OCI-LY1 (cell line): ENCODE measurements at regions not wholly inside any gene's neighbourhood (a gene's known extent, or its start where the extent isn't known, plus 50 kb on each side); places are given as distances from the start of the nearest gene placed in this dataset.

ENCODE experiments used
- H2AFZ ChIP-seq: fragments of 200-600 bp; sonication (generic), shearing (Covaris generic); 2 replicates; pipeline ENCODE4 v1.6.0; 2014; ENCODE audit warnings: antibody characterized with exemption, mild to moderate bottlenecking, low read length
- H3F3A ChIP-seq: fragments of 200-600 bp; sonication (generic), shearing (Covaris generic); 2 replicates; pipeline ENCODE4 v1.6.0; 2014; ENCODE audit warnings: mild to moderate bottlenecking, antibody characterized with exemption, low read length, moderate library complexity; ENCODE audit not compliant: insufficient read depth
- H3K27ac ChIP-seq: fragments of 200-600 bp; sonication (generic); 2 replicates; pipeline ENCODE4 v1.5.1; 2014; ENCODE audit warnings: low read length, mixed run types, mild to moderate bottlenecking, low read depth; ENCODE audit not compliant: poor library complexity, severe bottlenecking
- H3K27me3 ChIP-seq: fragments of 200-600 bp; sonication (generic); 2 replicates; pipeline ENCODE4 v1.6.0; 2014; ENCODE audit warnings: antibody characterized with exemption, mild to moderate bottlenecking, low read length, moderate library complexity; ENCODE audit not compliant: insufficient read depth
- H3K36me3 ChIP-seq: fragments of 200-600 bp; sonication (generic); 2 replicates; pipeline ENCODE4 v1.6.1; 2014; ENCODE audit warnings: mild to moderate bottlenecking, antibody characterized with exemption, low read length, moderate library complexity, mixed read lengths; ENCODE audit not compliant: insufficient read depth
- H3K4me1 ChIP-seq: fragments of 200-600 bp; sonication (generic); 2 replicates; pipeline ENCODE4 v1.5.1; 2014; ENCODE audit warnings: mild to moderate bottlenecking, low read length, moderate library complexity; ENCODE audit not compliant: insufficient read depth, severe bottlenecking
- H3K4me2 ChIP-seq: fragments of 200-600 bp; sonication (generic), shearing (Covaris generic); 2 replicates; pipeline ENCODE4 v1.6.1; 2014; ENCODE audit warnings: low read length
- H3K4me3 ChIP-seq: fragments of 200-600 bp; sonication (generic); 2 replicates; pipeline ENCODE4 v1.5.1; 2014; ENCODE audit warnings: low read length, low read depth, mild to moderate bottlenecking, mixed read lengths; ENCODE audit not compliant: poor library complexity, severe bottlenecking
- H3K79me2 ChIP-seq: fragments of 200-600 bp; shearing (Covaris generic); 2 replicates; pipeline ENCODE4 v1.6.1; 2016; ENCODE audit warnings: mixed run types, low read length, mixed read lengths; ENCODE audit not compliant: insufficient read depth
- H3K9ac ChIP-seq: fragments of 200-600 bp; sonication (generic), shearing (Covaris generic); 2 replicates; pipeline ENCODE4 v1.6.1; 2014; ENCODE audit warnings: mild to moderate bottlenecking, low read length, mixed read lengths
- H3K9me2 ChIP-seq: fragments of 200-600 bp; sonication (generic), shearing (Covaris generic); 2 replicates; pipeline ENCODE4 v1.6.1; 2014; ENCODE audit warnings: low read depth, mild to moderate bottlenecking, low read length, mixed read lengths
- H3K9me3 ChIP-seq: fragments of 200-600 bp; shearing (Covaris generic); 2 replicates; pipeline ENCODE4 v1.6.1; 2014; ENCODE audit warnings: low read length, mixed read lengths
- H4K20me1 ChIP-seq: fragments of 200-600 bp; sonication (generic), shearing (Covaris generic); 2 replicates; pipeline ENCODE4 v1.6.0; 2016; ENCODE audit warnings: mild to moderate bottlenecking, low read length; ENCODE audit not compliant: insufficient read depth
- EZH2 ChIP-seq: fragments of 200-600 bp; sonication (generic), shearing (Covaris generic); IDR thresholded peaks from 2 replicates; pipeline ENCODE4 v1.8.0; 2017; ENCODE audit warnings: borderline replicate concordance, mixed run types, mild to moderate bottlenecking, antibody characterized with exemption, low read length, moderate library complexity, mixed read lengths
- TF ChIP-seq, protein P1 (sequence below): fragments of 200-600 bp; sonication (generic), shearing (Covaris generic); IDR thresholded peaks from 2 replicates; pipeline ENCODE4 v1.5.1; 2017; ENCODE audit warnings: mild to moderate bottlenecking, antibody characterized with exemption, low read length, moderate library complexity, mixed read lengths

DNA sequence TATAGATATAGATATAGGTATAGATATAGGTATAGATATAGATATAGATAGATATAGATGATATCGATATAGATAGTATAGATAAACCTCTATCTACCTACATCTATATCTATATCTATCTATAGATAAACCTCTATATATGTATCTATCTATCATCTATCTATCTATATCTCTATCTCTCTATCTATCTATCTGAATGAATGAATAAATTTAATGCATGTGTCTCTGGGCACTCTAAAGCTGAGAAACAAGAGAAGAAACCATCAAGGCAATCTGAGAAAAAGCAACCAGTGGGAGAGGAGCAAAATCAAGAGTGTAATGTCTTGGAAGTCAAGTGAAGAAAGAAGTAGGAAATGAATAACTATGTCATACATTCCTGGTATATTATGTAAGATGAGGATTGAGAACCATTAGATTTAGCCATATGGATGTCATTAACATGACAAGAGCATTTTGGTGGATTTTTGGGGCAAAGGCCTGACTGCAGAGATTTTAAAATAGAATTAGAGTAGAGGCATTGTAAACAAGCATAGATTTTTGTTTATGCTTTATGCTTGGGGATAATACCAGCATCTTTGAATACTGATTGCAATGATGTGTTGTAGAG is 1262.7 kb upstream of the MIR17HG start:
- no peaks in the 10 kb centered on the region for H4K20me1 ChIP-seq
- no peak overlapping the region for H3K4me3 ChIP-seq

DNA sequence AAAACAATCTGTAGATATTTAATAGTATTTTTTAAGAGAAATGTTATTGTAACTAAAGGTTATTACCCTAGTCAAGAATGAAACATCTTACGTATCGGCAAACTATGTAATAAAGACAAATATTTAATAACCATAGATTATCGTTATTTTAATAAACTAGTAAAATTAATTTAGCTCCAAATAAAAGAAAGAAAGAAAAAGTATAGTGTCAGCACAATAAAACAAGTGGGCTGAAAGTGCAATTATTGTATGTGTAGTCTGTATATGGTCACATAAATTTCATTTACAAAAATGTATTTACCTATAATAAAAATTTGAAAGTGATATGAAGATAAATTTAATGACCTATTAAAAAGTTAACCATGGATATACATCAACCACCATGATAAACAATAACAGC is 1258.4 kb upstream of the MIR17HG start:
- no peak overlapping the region for H2AFZ ChIP-seq
- no peak overlapping the region for H3K4me2 ChIP-seq

More for the DNA sequence above, 1262.7 kb upstream of the MIR17HG start:
- H3K9me2 ChIP-seq: no peaks in the 10 kb centered on the region
- H2AFZ ChIP-seq: no peak overlapping the region
- no peaks in the 10 kb centered on the region for H3K36me3 ChIP-seq
- H3K27ac ChIP-seq: no peak overlapping the region
- no peaks in the 10 kb centered on the region for H3K4me1 ChIP-seq
- H3K9ac ChIP-seq: no peak overlapping the region
- H3F3A ChIP-seq: no peaks in the 10 kb centered on the region
- no peak for TF ChIP-seq EZH2
- TF ChIP-seq, protein P1, sequence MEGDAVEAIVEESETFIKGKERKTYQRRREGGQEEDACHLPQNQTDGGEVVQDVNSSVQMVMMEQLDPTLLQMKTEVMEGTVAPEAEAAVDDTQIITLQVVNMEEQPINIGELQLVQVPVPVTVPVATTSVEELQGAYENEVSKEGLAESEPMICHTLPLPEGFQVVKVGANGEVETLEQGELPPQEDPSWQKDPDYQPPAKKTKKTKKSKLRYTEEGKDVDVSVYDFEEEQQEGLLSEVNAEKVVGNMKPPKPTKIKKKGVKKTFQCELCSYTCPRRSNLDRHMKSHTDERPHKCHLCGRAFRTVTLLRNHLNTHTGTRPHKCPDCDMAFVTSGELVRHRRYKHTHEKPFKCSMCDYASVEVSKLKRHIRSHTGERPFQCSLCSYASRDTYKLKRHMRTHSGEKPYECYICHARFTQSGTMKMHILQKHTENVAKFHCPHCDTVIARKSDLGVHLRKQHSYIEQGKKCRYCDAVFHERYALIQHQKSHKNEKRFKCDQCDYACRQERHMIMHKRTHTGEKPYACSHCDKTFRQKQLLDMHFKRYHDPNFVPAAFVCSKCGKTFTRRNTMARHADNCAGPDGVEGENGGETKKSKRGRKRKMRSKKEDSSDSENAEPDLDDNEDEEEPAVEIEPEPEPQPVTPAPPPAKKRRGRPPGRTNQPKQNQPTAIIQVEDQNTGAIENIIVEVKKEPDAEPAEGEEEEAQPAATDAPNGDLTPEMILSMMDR: no peak
- no peaks in the 10 kb centered on the region for H3K79me2 ChIP-seq
- no peaks in the 10 kb centered on the region for H3K9me3 ChIP-seq
- no peaks in the 10 kb centered on the region for H3K27me3 ChIP-seq
- H3K4me2 ChIP-seq: no peak overlapping the region

DNA sequence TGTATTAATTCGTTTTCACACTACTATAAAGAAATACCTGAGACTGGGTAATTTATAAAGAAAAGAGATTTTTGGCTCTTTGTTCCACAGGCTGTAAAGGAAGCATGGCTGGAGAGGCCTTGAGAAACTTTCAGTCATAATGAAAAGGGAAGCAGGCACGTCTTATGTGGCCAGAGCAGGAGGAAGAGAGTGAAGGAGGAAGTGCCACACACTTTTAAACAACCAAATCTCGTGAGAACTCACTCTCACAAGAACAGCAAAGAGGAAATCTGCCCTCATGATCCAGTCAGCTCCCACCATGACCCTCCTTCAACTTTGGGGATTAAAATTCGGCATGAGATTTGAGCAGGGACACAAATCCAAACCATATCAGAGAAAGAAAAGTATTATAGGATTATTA is 1255.9 kb upstream of the MIR17HG start:
- Histone ChIP-seq H3K79me2 (no peaks in the 10 kb centered on the region), H3K9ac (no peak overlapping the region), H3F3A (no peaks in the 10 kb centered on the region), H3K9me2 (no peaks in the 10 kb centered on the region), H3K9me3 (no peaks in the 10 kb centered on the region), H3K36me3 (no peaks in the 10 kb centered on the region), H3K27ac (no peak overlapping the region), H3K4me1 (no peaks in the 10 kb centered on the region), H2AFZ (no peak overlapping the region), H4K20me1 (no peaks in the 10 kb centered on the region), H3K4me2 (no peak overlapping the region), H3K27me3 (no peaks in the 10 kb centered on the region), H3K4me3 (no peak overlapping the region)
- TF ChIP-seq, protein P1: no peak
- no peak for TF ChIP-seq EZH2

More for the DNA sequence above, 1258.4 kb upstream of the MIR17HG start:
- H3K9ac ChIP-seq: no peak overlapping the region
- H3K4me1 ChIP-seq: no peaks in the 10 kb centered on the region
- TF ChIP-seq EZH2: no peak
- TF ChIP-seq, protein P1: no peak
- no peaks in the 10 kb centered on the region for H3K9me2 ChIP-seq
- no peaks in the 10 kb centered on the region for H3F3A ChIP-seq
- H3K9me3 ChIP-seq: no peaks in the 10 kb centered on the region
- no peaks in the 10 kb centered on the region for H3K79me2 ChIP-seq
- no peaks in the 10 kb centered on the region for H4K20me1 ChIP-seq
- H3K4me3 ChIP-seq: no peak overlapping the region
- H3K27me3 ChIP-seq: no peaks in the 10 kb centered on the region
- H3K36me3 ChIP-seq: no peaks in the 10 kb centered on the region
- H3K27ac ChIP-seq: no peak overlapping the region
